HepG2 (cell line): ENCODE measurements at regions not wholly inside any gene's neighbourhood (a gene's known extent, or its start where the extent isn't known, plus 50 kb on each side); places are given as distances from the start of the nearest gene placed in this dataset.
A peak's percentile ranks its signal among the peaks of the same experiment; 100 is the strongest.

Experiments used
- ATAC-seq: fragments of 200-7000 bp; cut with Tn5 transposase; 3 replicates; pipeline ENCODE4 v1.9.1; 2020; ENCODE audit warnings: mild to moderate bottlenecking, moderate library complexity
- BruUV-seq: library from RNA; stranded (reverse); fragments of 400-500 nt; replicated peaks from 2 replicates; lab custom pipeline; 2021; lab: Mats Ljungman, UMichigan
- CTCF ChIA-PET: fragments of 300-600 bp; formaldehyde crosslinking; extraction: SDS; loops from one replicate; lab custom pipeline; 2021; ENCODE audit warnings: low total read pairs, inconsistent platforms, low intra/inter-chr PET ratio; lab: Yijun Ruan, JAX
- POLR2A ChIA-PET: fragments of 350-600 bp; sonication (Branson Sonifier 250); formaldehyde crosslinking; loops from one replicate; lab custom pipeline; 2020; ENCODE audit warnings: antibody characterized with exemption, inconsistent platforms; lab: Yijun Ruan, JAX
- DNase-seq: peaks from one replicate; pipeline ENCODE4 v3.0.0-alpha.2; 2015; ENCODE audit warnings: low spot score
- FAIRE-seq: peaks from 3 replicates; lab custom pipeline; 2011; peaks lifted over from hg19 to GRCh38; lab: Jason Lieb, UNC
- H2AFZ ChIP-seq: one replicate; pipeline ENCODE4 v1.6.1; 2011; ENCODE audit warnings: low read length, inconsistent platforms
- H3K27ac ChIP-seq: fragments of 300-600 bp; 3 replicates; pipeline ENCODE4 v1.8.0; 2011; ENCODE audit warnings: mixed run types, mild to moderate bottlenecking, mixed read lengths, low read length, inconsistent platforms; ENCODE audit not compliant: insufficient read depth; ENCODE audit errors: extremely low read length
- H3K27me3 ChIP-seq, 2 experiments: fragments of 200-600 bp in 1 of 2; 2 replicates in 1 of 2; 3 replicates in 1 of 2; pipeline versions ENCODE4 v1.6.0 to v1.8.0; 2011; ENCODE audit warnings: low read length in 2 of 2, mild to moderate bottlenecking in 2 of 2, moderate library complexity in 2 of 2, inconsistent platforms in 1 of 2; ENCODE audit not compliant: insufficient read depth in 2 of 2, control insufficient read depth in 1 of 2
- H3K36me3 ChIP-seq, 2 experiments: fragments of 200-600 bp in 1 of 2; replicated peaks in 1 of 2; 2 replicates in 1 of 2; 3 replicates in 1 of 2; pipeline versions ENCODE4 v1.5.1 to v1.8.0; 2011; ENCODE audit warnings: low read length in 2 of 2, inconsistent platforms in 1 of 2; ENCODE audit not compliant: insufficient read depth in 2 of 2, control insufficient read depth in 1 of 2
- H3K4me1 ChIP-seq: 2 replicates; pipeline ENCODE4 v1.5.1; 2012; ENCODE audit warnings: low read length, inconsistent platforms; ENCODE audit not compliant: insufficient read depth
- H3K4me2 ChIP-seq: 2 replicates; pipeline ENCODE4 v1.6.0; 2011; ENCODE audit warnings: low read depth, low read length, inconsistent platforms
- H3K4me3 ChIP-seq, 3 experiments: fragments of 200-600 bp in 1 of 3; sonication (generic), shearing (Covaris generic) in 1 of 3; replicated peaks in 1 of 3; 2 replicates each; pipeline ENCODE4 v1.5.1; 2011 to 2016; ENCODE audit warnings: low read length in 3 of 3, inconsistent platforms in 2 of 3, low read depth in 2 of 3, mild to moderate bottlenecking in 2 of 3, control low read depth in 1 of 3, mixed read lengths in 1 of 3; ENCODE audit not compliant: insufficient read depth in 1 of 3
- H3K79me2 ChIP-seq: one replicate; pipeline ENCODE4 v1.6.1; 2011; ENCODE audit warnings: low read length, inconsistent platforms; ENCODE audit not compliant: insufficient read depth
- H3K9ac ChIP-seq: 2 replicates; pipeline ENCODE4 v1.6.0; 2011; ENCODE audit warnings: mild to moderate bottlenecking, low read depth, low read length, inconsistent platforms; ENCODE audit not compliant: insufficient read depth
- H3K9me3 ChIP-seq: 2 replicates; pipeline ENCODE4 v1.5.1; 2012; ENCODE audit warnings: mild to moderate bottlenecking, low read length
- H4K20me1 ChIP-seq: 2 replicates; pipeline ENCODE4 v1.6.0; 2011; ENCODE audit warnings: inconsistent platforms, mild to moderate bottlenecking, low read length, moderate library complexity; ENCODE audit not compliant: insufficient read depth
- CENPT ChIP-seq: sonication (generic); formaldehyde crosslinking; IDR thresholded peaks from 2 replicates; pipeline ENCODE4 v1.8.0; 2022; ENCODE audit warnings: low read depth, mild to moderate bottlenecking, moderate library complexity, missing genetic modification reagents
- KIAA2018 ChIP-seq: sonication (generic); formaldehyde crosslinking; IDR thresholded peaks from 2 replicates; pipeline ENCODE4 v1.5.0; 2020; ENCODE audit warnings: mild to moderate bottlenecking, missing genetic modification reagents, borderline replicate concordance
- NFIC ChIP-seq: IDR thresholded peaks from 2 replicates; pipeline ENCODE4 v1.6.1; 2012; ENCODE audit warnings: mild to moderate bottlenecking, low read length, inconsistent platforms
- ZBTB40 ChIP-seq, 2 experiments: fragments of 450-650 bp in 1 of 2; sonication (generic) in 1 of 2; formaldehyde crosslinking in 1 of 2; IDR thresholded peaks; 2 replicates each; pipeline versions ENCODE4 v1.6.1 to v1.8.0; 2016 to 2022; ENCODE audit warnings: antibody characterized with exemption in 1 of 2, mild to moderate bottlenecking in 1 of 2, missing genetic modification reagents in 1 of 2
- ZMYM3 ChIP-seq: sonication (generic); formaldehyde crosslinking; IDR thresholded peaks from 2 replicates; pipeline ENCODE4 v1.5.1; 2020; ENCODE audit warnings: mild to moderate bottlenecking, missing genetic modification reagents
- ZSCAN31 ChIP-seq: sonication (generic); formaldehyde crosslinking; IDR thresholded peaks from 2 replicates; pipeline ENCODE4 v1.5.0; 2020; ENCODE audit warnings: low read depth, mild to moderate bottlenecking, missing genetic modification reagents
- in situ Hi-C: cut with HindIII; loops from 2 replicates; pipeline ENCODE4 v1.10.0; 2017; ENCODE audit warnings: low pct_unique_long_range_greater_than_20kb; ENCODE audit not compliant: extremely low pct_ligation_motif_present
- intact Hi-C: fragments of 100-400 bp; cut with micrococcal nuclease; formaldehyde crosslinking; loops from one replicate; pipeline ENCODE4 v1.10.0; 2022; ENCODE audit not compliant: unreplicated experiment

GRCh38 chr3:167920747-167921146, 175.0 kb downstream of the GOLIM4 start:
- in situ Hi-C loops, result no loop called here

More at GRCh38 chr3:167920747-167921146, 175.0 kb downstream of the GOLIM4 start:
- Histone ChIP-seq H3K4me1 (no peaks in the 10 kb centered on the region), H3K27ac (no peak overlapping the region), H3K27me3 (no peaks in the 10 kb centered on the region), H2AFZ (no peak overlapping the region), H3K79me2 (no peaks in the 10 kb centered on the region), H3K4me3 (no peak overlapping the region), H3K4me2 (no peak overlapping the region), H3K9ac (no peak overlapping the region), H4K20me1 (no peaks in the 10 kb centered on the region), H3K36me3 (no peaks in the 10 kb centered on the region), H3K9me3 (no peaks in the 10 kb centered on the region)
- FAIRE-seq (no peak), ATAC-seq (no peak), DNase-seq (no peak)
- TF ChIP-seq NFIC (no peak), ZMYM3 (CRISPR knock-in tag) (no peak), ZSCAN31 (no peak), CENPT (CRISPR knock-in tag) (no peak), KIAA2018 (CRISPR knock-in tag) (no peak), ZBTB40 (IDR thresholded peaks at IDR 0.05) (0 out of 2 replicates have a peak, but pooled peaks have one; percentile 10), ZBTB40 (CRISPR knock-in tag; IDR thresholded peaks at IDR 0.05) (no peak)
- ChIA-PET CTCF (no interaction called here), POLR2A (no interaction called here)
- BruUV-seq, result no TSS peak
- intact Hi-C loops, result no loop called here
